Mesendoderm (in vitro differentiated cells): ENCODE measurements at regions not wholly inside any gene's neighbourhood (a gene's known extent, or its start where the extent isn't known, plus 50 kb on each side); places are given as distances from the start of the nearest gene placed in this dataset.

Source experiments
- DNase-seq: peaks from one replicate; pipeline ENCODE4 v3.0.0; 2013
- H2AK5ac ChIP-seq: 2 replicates; pipeline ENCODE4 v1.6.1; 2013; ENCODE audit warnings: low read length, inconsistent platforms
- H2BK120ac ChIP-seq: 2 replicates; pipeline ENCODE4 v1.6.1; 2013; ENCODE audit warnings: low read depth, mild to moderate bottlenecking, low read length, moderate library complexity, mixed read lengths
- H2BK15ac ChIP-seq: replicated peaks from 2 replicates; pipeline ENCODE4 v1.6.1; 2013; ENCODE audit warnings: low read depth, mild to moderate bottlenecking, moderate library complexity
- H2BK5ac ChIP-seq: 2 replicates; pipeline ENCODE4 v1.6.1; 2013; ENCODE audit warnings: low read length, inconsistent platforms
- H3K18ac ChIP-seq: 2 replicates; pipeline ENCODE4 v1.6.1; 2013; ENCODE audit warnings: mild to moderate bottlenecking, low read length, mixed read lengths
- H3K23ac ChIP-seq: one replicate; pipeline ENCODE4 v1.6.1; 2013; ENCODE audit warnings: low read length
- H3K27ac ChIP-seq: 2 replicates; pipeline ENCODE4 v1.5.1; 2013; ENCODE audit warnings: low read depth, mild to moderate bottlenecking, inconsistent platforms, low read length, moderate library complexity
- H3K27me3 ChIP-seq: 2 replicates; pipeline ENCODE4 v1.6.1; 2013; ENCODE audit warnings: low read length, control low read depth, mild to moderate bottlenecking, inconsistent platforms; ENCODE audit not compliant: insufficient read depth, poor library complexity
- H3K36me3 ChIP-seq: 2 replicates; pipeline ENCODE4 v1.6.1; 2013; ENCODE audit warnings: low read length, inconsistent platforms; ENCODE audit not compliant: control insufficient read depth, insufficient read depth
- H3K4ac ChIP-seq: one replicate; pipeline ENCODE4 v1.6.1; 2013; ENCODE audit warnings: low read depth, mild to moderate bottlenecking, low read length, moderate library complexity
- H3K4me1 ChIP-seq: 2 replicates; pipeline ENCODE4 v1.6.1; 2013; ENCODE audit warnings: low read depth, low read length, inconsistent platforms; ENCODE audit not compliant: control insufficient read depth
- H3K4me2 ChIP-seq: 2 replicates; pipeline ENCODE4 v1.6.1; 2013; ENCODE audit warnings: low read length
- H3K4me3 ChIP-seq: 2 replicates; pipeline ENCODE4 v1.5.1; 2013; ENCODE audit warnings: mild to moderate bottlenecking, low read length
- H3K56ac ChIP-seq: one replicate; pipeline ENCODE4 v1.6.1; 2013; ENCODE audit warnings: low read length
- H3K79me1 ChIP-seq: 2 replicates; pipeline ENCODE4 v1.6.1; 2013; ENCODE audit warnings: low read length, inconsistent platforms
- H3K79me2 ChIP-seq: 2 replicates; pipeline ENCODE4 v1.6.1; 2013; ENCODE audit warnings: mild to moderate bottlenecking, low read length; ENCODE audit not compliant: control insufficient read depth, insufficient read depth
- H3K9ac ChIP-seq: 2 replicates; pipeline ENCODE4 v1.6.1; 2013; ENCODE audit warnings: low read length, inconsistent platforms
- H4K5ac ChIP-seq: one replicate; pipeline ENCODE4 v1.6.1; 2013; ENCODE audit warnings: low read length
- H4K8ac ChIP-seq: one replicate; pipeline ENCODE4 v1.6.1; 2013; ENCODE audit warnings: low read depth, mild to moderate bottlenecking, control low read depth, low read length, moderate library complexity
- WGBS: extraction: QIAGEN DNeasy Blood & Tissue Kit; methylation state at CpG from one replicate; pipeline ENCODE4 v1.1.7; 2013; ENCODE audit warnings: low lambda C conversion rate, missing lambda C conversion rate; ENCODE audit not compliant: insufficient coverage; ENCODE audit errors: extremely low coverage; 5-methylcytosine and 5-hydroxymethylcytosine counted together

DNA sequence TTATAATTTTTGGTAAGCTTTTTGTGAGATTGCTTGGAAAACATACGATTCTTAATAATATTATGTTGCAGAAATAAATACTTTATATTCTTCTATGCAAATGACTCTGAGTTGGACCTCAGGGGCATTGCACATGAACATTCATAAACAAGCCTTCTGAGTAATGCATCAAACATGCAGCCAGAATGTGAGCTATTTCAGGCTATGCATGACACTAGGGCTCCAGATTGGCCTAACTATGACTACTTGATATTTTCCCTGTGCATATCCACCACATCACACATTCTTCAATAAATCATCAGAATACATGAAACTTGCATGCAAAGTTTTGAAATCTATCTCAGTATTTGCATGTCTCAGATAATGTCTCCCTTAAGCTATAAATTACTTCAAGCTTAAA lies 560.1 kb downstream of the CDY2B start:
- H4K8ac ChIP-seq: no peak overlapping the region
- WGBS: no CpG with 5 or more reads among the region's 1 CpG
- H3K27me3 ChIP-seq: no peaks in the 10 kb centered on the region
- H3K79me1 ChIP-seq: no peaks in the 10 kb centered on the region
- no peak for DNase-seq
- no peak overlapping the region for H3K4me2 ChIP-seq
- no peak overlapping the region for H3K4ac ChIP-seq
- H3K36me3 ChIP-seq: no peaks in the 10 kb centered on the region
- H2BK120ac ChIP-seq: no peak overlapping the region
- H4K5ac ChIP-seq: no peak overlapping the region
- H3K27ac ChIP-seq: no peak overlapping the region
- no peak overlapping the region for H2AK5ac ChIP-seq
- H3K9ac ChIP-seq: no peak overlapping the region
- no peak overlapping the region for H3K56ac ChIP-seq
- H2BK15ac ChIP-seq: no peak overlapping the region
- H3K23ac ChIP-seq: no peak overlapping the region
- H3K18ac ChIP-seq: no peak overlapping the region
- H3K4me3 ChIP-seq: no peak overlapping the region
- no peak overlapping the region for H2BK5ac ChIP-seq
- no peaks in the 10 kb centered on the region for H3K4me1 ChIP-seq
- H3K79me2 ChIP-seq: no peaks in the 10 kb centered on the region

- H2BK15ac ChIP-seq: no peak overlapping the region
- no peak overlapping the region for H3K27ac ChIP-seq
- H3K36me3 ChIP-seq: no peaks in the 10 kb centered on the region
- H3K56ac ChIP-seq: no peak overlapping the region
- no peaks in the 10 kb centered on the region for H3K79me2 ChIP-seq
- no peak overlapping the region for H3K18ac ChIP-seq
- H3K27me3 ChIP-seq: no peaks in the 10 kb centered on the region
- H3K4me3 ChIP-seq: no peak overlapping the region
- no peak overlapping the region for H4K5ac ChIP-seq
- no peak overlapping the region for H2BK5ac ChIP-seq
- H3K9ac ChIP-seq: no peak overlapping the region
- H3K4me2 ChIP-seq: no peak overlapping the region
- no peak overlapping the region for H2BK120ac ChIP-seq
- no peak overlapping the region for H3K23ac ChIP-seq
- no peak overlapping the region for H3K4ac ChIP-seq
- WGBS: no CpG with 5 or more reads among the region's 2 CpGs
- H4K8ac ChIP-seq: no peak overlapping the region
- H3K4me1 ChIP-seq: no peaks in the 10 kb centered on the region
- no peak for DNase-seq
- H2AK5ac ChIP-seq: no peak overlapping the region
- no peaks in the 10 kb centered on the region for H3K79me1 ChIP-seq
Observed at GRCh38 chrY:17318631-17319030, 561.4 kb downstream of the CDY2B start.

DNA sequence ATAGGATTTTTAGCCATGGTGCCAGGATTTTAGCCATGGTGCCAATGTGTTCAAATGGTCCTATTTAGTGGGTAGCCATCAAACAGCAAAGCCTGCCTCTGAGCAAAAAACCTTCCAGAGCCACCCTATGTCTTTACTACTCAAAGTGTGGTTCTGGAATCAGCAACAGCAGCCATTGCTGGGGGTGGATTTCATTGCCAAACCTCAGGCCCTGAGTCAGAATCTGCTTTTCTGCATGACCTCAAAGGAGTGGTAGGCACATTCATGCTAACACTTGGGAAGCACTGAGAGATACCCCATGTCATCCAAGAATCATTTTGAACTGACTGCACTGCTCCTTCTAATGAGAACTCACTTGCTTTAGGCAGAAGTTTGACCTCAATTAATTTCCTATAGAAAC lies 603.0 kb downstream of the CDY2B start:
- Histone ChIP-seq H2AK5ac (no peak overlapping the region), H3K9ac (no peak overlapping the region), H3K4ac (no peak overlapping the region), H2BK120ac (no peak overlapping the region), H3K36me3 (no peaks in the 10 kb centered on the region), H3K23ac (no peak overlapping the region), H3K4me2 (no peak overlapping the region), H3K79me2 (no peaks in the 10 kb centered on the region), H2BK15ac (no peak overlapping the region), H3K4me1 (no peaks in the 10 kb centered on the region), H3K27ac (no peak overlapping the region), H3K79me1 (no peaks in the 10 kb centered on the region), H2BK5ac (no peak overlapping the region), H4K8ac (no peak overlapping the region), H3K4me3 (no peak overlapping the region), H3K27me3 (no peaks in the 10 kb centered on the region), H4K5ac (no peak overlapping the region), H3K56ac (no peak overlapping the region), H3K18ac (no peak overlapping the region)
- DNase-seq: no peak

GRCh38 chrY:17259497-17259896 lies 620.5 kb downstream of the CDY2B start:
- Histone ChIP-seq H3K23ac (no peak overlapping the region), H2BK5ac (no peak overlapping the region), H3K27ac (no peak overlapping the region), H2AK5ac (no peak overlapping the region), H3K79me2 (no peaks in the 10 kb centered on the region), H3K4me2 (no peak overlapping the region), H3K18ac (no peak overlapping the region), H3K56ac (no peak overlapping the region), H3K4me1 (no peaks in the 10 kb centered on the region), H3K9ac (no peak overlapping the region), H3K4ac (no peak overlapping the region), H4K8ac (no peak overlapping the region), H3K4me3 (no peak overlapping the region), H4K5ac (no peak overlapping the region), H3K79me1 (no peaks in the 10 kb centered on the region), H3K36me3 (no peaks in the 10 kb centered on the region), H3K27me3 (no peaks in the 10 kb centered on the region), H2BK15ac (no peak overlapping the region), H2BK120ac (no peak overlapping the region)
- no peak for DNase-seq

DNA sequence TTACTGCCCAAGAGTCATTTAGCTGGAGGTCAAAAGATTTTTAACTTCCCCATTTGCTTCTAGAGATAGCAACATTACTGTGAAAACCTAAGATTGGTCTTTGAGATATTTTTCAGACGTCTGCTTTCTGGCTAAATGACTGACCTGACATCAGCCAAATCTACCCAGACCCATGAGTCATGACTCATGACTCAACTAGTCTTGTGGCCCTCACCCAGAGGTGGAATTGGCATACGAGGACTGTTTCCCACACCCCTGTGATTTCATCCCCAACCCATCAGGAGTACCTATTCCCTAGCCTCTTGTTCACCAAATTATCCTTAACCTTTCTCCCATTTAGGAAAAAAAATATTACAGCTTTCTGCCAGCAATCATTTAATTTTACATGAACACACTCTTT lies 641.6 kb downstream of the CDY2B start:
- Histone ChIP-seq H3K27me3 (no peaks in the 10 kb centered on the region), H3K9ac (no peak overlapping the region), H2AK5ac (no peak overlapping the region), H3K79me1 (no peaks in the 10 kb centered on the region), H3K27ac (no peak overlapping the region), H3K23ac (no peak overlapping the region), H3K4me2 (no peak overlapping the region), H2BK15ac (no peak overlapping the region), H2BK120ac (no peak overlapping the region), H2BK5ac (no peak overlapping the region), H3K56ac (no peak overlapping the region), H3K4me3 (no peak overlapping the region), H3K79me2 (no peaks in the 10 kb centered on the region), H3K18ac (no peak overlapping the region), H3K36me3 (no peaks in the 10 kb centered on the region), H3K4me1 (no peaks in the 10 kb centered on the region), H4K8ac (no peak overlapping the region), H4K5ac (no peak overlapping the region), H3K4ac (no peak overlapping the region)
- no peak for DNase-seq
- WGBS: no CpG with 5 or more reads among the region's 2 CpGs

DNA sequence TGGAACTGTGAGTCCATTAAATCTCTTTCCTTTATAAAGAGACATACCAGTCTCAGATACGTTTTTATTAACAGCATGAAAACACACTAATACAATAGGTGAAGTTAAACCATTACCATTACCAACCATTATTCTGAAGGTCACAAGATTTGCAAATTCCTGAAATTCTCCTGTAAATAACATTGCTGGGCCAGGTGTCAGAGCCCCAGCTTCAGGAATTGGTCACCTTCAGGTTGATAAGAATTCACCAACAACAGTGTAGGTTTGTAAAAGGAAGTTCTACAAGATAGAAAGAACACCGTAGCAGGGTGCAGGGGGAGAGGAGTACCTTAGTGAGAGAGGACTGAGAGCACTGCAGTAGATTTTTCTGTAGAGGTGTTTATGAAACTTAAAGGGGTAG lies 644.3 kb downstream of the CDY2B start:
- DNase-seq: peak; percentile 60
- Histone ChIP-seq H3K23ac (no peak overlapping the region), H4K5ac (no peak overlapping the region), H2BK120ac (no peak overlapping the region), H3K27ac (no peak overlapping the region), H3K56ac (no peak overlapping the region), H3K4me2 (no peak overlapping the region), H3K27me3 (no peaks in the 10 kb centered on the region), H4K8ac (no peak overlapping the region), H3K4me1 (no peaks in the 10 kb centered on the region), H3K36me3 (no peaks in the 10 kb centered on the region), H3K9ac (no peak overlapping the region), H3K4ac (no peak overlapping the region), H3K79me2 (no peaks in the 10 kb centered on the region), H3K18ac (no peak overlapping the region), H3K4me3 (no peak overlapping the region), H3K79me1 (no peaks in the 10 kb centered on the region), H2BK15ac (no peak overlapping the region), H2AK5ac (no peak overlapping the region), H2BK5ac (no peak overlapping the region)
- WGBS: no CpG with 5 or more reads among the region's 2 CpGs
